Right ventricle myocardium superior (tissue), 1 donor: ENCODE measurements at regions not wholly inside any gene's neighbourhood (a gene's known extent, or its start where the extent isn't known, plus 50 kb on each side); places are given as distances from the start of the nearest gene placed in this dataset.
"Not testable (repeated sequence)": the region's sequence is repeated elsewhere in the genome, so short reads cannot be mapped to it uniquely, and the experiment has no call there.

Experiments
- ATAC-seq: fragments of 200-7000 bp; cut with Tn5 transposase; one replicate; pipeline ENCODE4 v1.9.1; 2020; ENCODE audit warnings: mild to moderate bottlenecking; ENCODE audit not compliant: poor library complexity
- DNase-seq: peaks from one replicate; pipeline ENCODE4 v3.0.0-alpha.2; 2020
- intact Hi-C: fragments of 100-400 bp; cut with DNase I; formaldehyde crosslinking; loops from one replicate; pipeline ENCODE4 v1.11.2; 2022
- donor health status: DM: no; HTN: yes; CAD: no; lungs with severe emphysema.

GRCh38 chr18:11344576-11344975 lies 195.2 kb upstream of the PIEZO2 start:
- DNase-seq, ATAC-seq, intact Hi-C loops: not testable (repeated sequence)

- ATAC-seq (no peak), DNase-seq (no peak)
- intact Hi-C loops, result no loop called here
Observed at GRCh38 chr18:11343096-11343495, 193.7 kb upstream of the PIEZO2 start.

GRCh38 chr18:11342115-11342514 lies 192.7 kb upstream of the PIEZO2 start:
- ATAC-seq, DNase-seq, intact Hi-C loops: not testable (repeated sequence)

- no peak for ATAC-seq
- DNase-seq, result no peak
- intact Hi-C loops, result no loop called here
Observed at GRCh38 chr18:11339188-11339775, 189.9 kb upstream of the PIEZO2 start.

GRCh38 chr18:11336241-11336640 lies 186.9 kb upstream of the PIEZO2 start:
- intact Hi-C loops, result no loop called here
- no peak for DNase-seq
- ATAC-seq, result no peak

- intact Hi-C loops, result no loop called here
- ATAC-seq (peak; percentile 49), DNase-seq (no peak)
Observed at GRCh38 chr18:11327391-11328009, 178.1 kb upstream of the PIEZO2 start.

- intact Hi-C loops, result no loop called here
- no peak for DNase-seq
- ATAC-seq, result no peak
Observed at GRCh38 chr18:11324956-11325882, 175.8 kb upstream of the PIEZO2 start.

- DNase-seq, result no peak
- ATAC-seq, result no peak
- intact Hi-C loops, result no loop called here
Observed at GRCh38 chr18:11324510-11324909, 175.1 kb upstream of the PIEZO2 start.

- intact Hi-C loops, result no loop called here
- no peak for ATAC-seq
- DNase-seq, result no peak
Observed at GRCh38 chr18:11323359-11323819, 174.0 kb upstream of the PIEZO2 start.

GRCh38 chr18:11322716-11323115 lies 173.3 kb upstream of the PIEZO2 start:
- intact Hi-C loops, result no loop called here
- DNase-seq (no peak), ATAC-seq (no peak)

GRCh38 chr18:11322006-11322405 lies 172.6 kb upstream of the PIEZO2 start:
- ATAC-seq, result no peak
- intact Hi-C loops, result no loop called here
- no peak for DNase-seq

GRCh38 chr18:11320986-11321385 lies 171.6 kb upstream of the PIEZO2 start:
- intact Hi-C loops, result no loop called here
- ATAC-seq (no peak), DNase-seq (no peak)

- DNase-seq (no peak), ATAC-seq (no peak)
- intact Hi-C loops, result no loop called here
Observed at GRCh38 chr18:11316546-11316945, 167.2 kb upstream of the PIEZO2 start.

- DNase-seq (peak; percentile 56), ATAC-seq (peak; percentile 85)
- intact Hi-C loops, result loop anchor here (5.0 kb wide), 1 partner anchor 72 kb away; no protein-coding TSS in a partner anchor
Observed at GRCh38 chr18:11310476-11311086, 161.2 kb upstream of the PIEZO2 start.

GRCh38 chr18:11309172-11309571 lies 159.8 kb upstream of the PIEZO2 start:
- intact Hi-C loops, result no loop called here
- ATAC-seq (no peak), DNase-seq (no peak)

GRCh38 chr18:11308499-11308898 lies 159.1 kb upstream of the PIEZO2 start:
- DNase-seq, result no peak
- intact Hi-C loops, result no loop called here
- no peak for ATAC-seq

- DNase-seq (no peak), ATAC-seq (no peak)
- intact Hi-C loops, result no loop called here
Observed at GRCh38 chr18:11307716-11308115, 158.3 kb upstream of the PIEZO2 start.

GRCh38 chr18:11305507-11305906 lies 156.1 kb upstream of the PIEZO2 start:
- DNase-seq (no peak), ATAC-seq (no peak)
- intact Hi-C loops, result no loop called here

GRCh38 chr18:11304928-11305327 lies 155.6 kb upstream of the PIEZO2 start:
- intact Hi-C loops, result no loop called here
- ATAC-seq (no peak), DNase-seq (no peak)
